Endothelial cell (in vitro differentiated cells): ENCODE measurements at regions not wholly inside any gene's neighbourhood (a gene's known extent, or its start where the extent isn't known, plus 50 kb on each side); places are given as distances from the start of the nearest gene placed in this dataset.
A peak's percentile ranks its signal among the peaks of the same experiment; 100 is the strongest.

Experiments used
- DNase-seq: peaks from one replicate; pipeline ENCODE4 v3.0.0; 2021; ENCODE audit warnings: low spot score
- H3K27ac Mint-ChIP-seq: one replicate; pipeline ENCODE4 v1.8.0; 2021; ENCODE audit warnings: mixed read lengths, inconsistent platforms; ENCODE audit not compliant: unreplicated experiment
- H3K27me3 Mint-ChIP-seq: one replicate; pipeline ENCODE4 v1.8.0; 2021; ENCODE audit warnings: mild to moderate bottlenecking, moderate library complexity, mixed read lengths, inconsistent platforms; ENCODE audit not compliant: unreplicated experiment
- H3K36me3 Mint-ChIP-seq: one replicate; pipeline ENCODE4 v1.8.0; 2021; ENCODE audit warnings: mild to moderate bottlenecking, low read depth, mixed read lengths, inconsistent platforms; ENCODE audit not compliant: unreplicated experiment
- H3K4me1 Mint-ChIP-seq: one replicate; pipeline ENCODE4 v1.8.0; 2021; ENCODE audit warnings: mild to moderate bottlenecking, mixed read lengths, inconsistent platforms; ENCODE audit not compliant: unreplicated experiment
- H3K4me3 Mint-ChIP-seq: one replicate; pipeline ENCODE4 v1.8.0; 2021; ENCODE audit warnings: mild to moderate bottlenecking, mixed read lengths, inconsistent platforms; ENCODE audit not compliant: unreplicated experiment
- H3K9me3 Mint-ChIP-seq: one replicate; pipeline ENCODE4 v1.8.0; 2021; ENCODE audit warnings: mixed read lengths, inconsistent platforms; ENCODE audit not compliant: unreplicated experiment
- CTCF ChIP-seq: fragments of 200-600 bp; sonication (generic); IDR thresholded peaks from one replicate; pipeline ENCODE4 v1.5.0; 2021; ENCODE audit warnings: antibody characterized with exemption; ENCODE audit not compliant: unreplicated experiment

- Mint-ChIP-seq H3K36me3 (no peaks in the 10 kb centered on the region), H3K9me3 (no peaks in the 10 kb centered on the region), H3K4me3 (peak overlapping the region; percentile 11)
These were observed 244.1 kb upstream of the TBL1XR1 start for GRCh38 chr3:177441276-177441812.

GRCh38 chr3:177441813-177442646, 244.7 kb upstream of the TBL1XR1 start:
- DNase-seq: no peak
- no peaks in the 10 kb centered on the region for H3K36me3 Mint-ChIP-seq
- TF ChIP-seq CTCF: no peak
- H3K27me3 Mint-ChIP-seq: peaks cover 4% of the 10 kb centered on the region
- peak overlapping the region; percentile 11 for H3K4me3 Mint-ChIP-seq
- no peak overlapping the region for H3K27ac Mint-ChIP-seq
- no peaks in the 10 kb centered on the region for H3K9me3 Mint-ChIP-seq
- no peaks in the 10 kb centered on the region for H3K4me1 Mint-ChIP-seq

More at GRCh38 chr3:177441276-177441812, 244.1 kb upstream of the TBL1XR1 start:
- DNase-seq: no peak
- TF ChIP-seq CTCF: no peak
- H3K27ac Mint-ChIP-seq: no peak overlapping the region
- no peaks in the 10 kb centered on the region for H3K4me1 Mint-ChIP-seq
- H3K27me3 Mint-ChIP-seq: peaks cover 4% of the 10 kb centered on the region

- Mint-ChIP-seq H3K36me3 (no peaks in the 10 kb centered on the region), H3K9me3 (no peaks in the 10 kb centered on the region), H3K27me3 (peaks cover 4% of the 10 kb centered on the region), H3K27ac (no peak overlapping the region), H3K4me1 (no peaks in the 10 kb centered on the region), H3K4me3 (no peak overlapping the region)
- no peak for TF ChIP-seq CTCF
- no peak for DNase-seq
These were observed 246.2 kb upstream of the TBL1XR1 start for GRCh38 chr3:177443469-177443868.

GRCh38 chr3:177444696-177445095, 247.4 kb upstream of the TBL1XR1 start:
- no peak overlapping the region for H3K4me3 Mint-ChIP-seq

More at GRCh38 chr3:177444696-177445095, 247.4 kb upstream of the TBL1XR1 start:
- Mint-ChIP-seq H3K4me1 (no peaks in the 10 kb centered on the region), H3K27me3 (peaks cover 4% of the 10 kb centered on the region), H3K36me3 (no peaks in the 10 kb centered on the region), H3K9me3 (no peaks in the 10 kb centered on the region), H3K27ac (no peak overlapping the region)
- no peak for TF ChIP-seq CTCF
- no peak for DNase-seq
